Ovary (tissue), 3 donors: ENCODE measurements at regions not wholly inside any gene's neighbourhood (a gene's known extent, or its start where the extent isn't known, plus 50 kb on each side); places are given as distances from the start of the nearest gene placed in this dataset.

Experiments used
- CTCF ChIP-seq, 3 donors: fragments of 450-650 bp in 2 of 3; fragments of 200-600 bp in 1 of 3; IDR thresholded peaks; one replicate each; pipeline versions ENCODE4 v1.5.1 to v1.8.0; 2016 to 2022; ENCODE audit warnings: antibody characterized with exemption in 3 of 3, mild to moderate bottlenecking in 1 of 3
- POLR2A ChIP-seq: fragments of 450-650 bp; IDR thresholded peaks from one replicate; pipeline ENCODE4 v1.6.1; 2017; ENCODE audit warnings: antibody characterized with exemption, mild to moderate bottlenecking, moderate library complexity
- donor health status: DM: no; HTN: no; CAD: no.

GRCh38 chr2:163518762-163519161 is 217.0 kb downstream of the FIGN start:
- TF ChIP-seq CTCF (IDR thresholded peaks at IDR 0.05) = no peak
- no peak for TF ChIP-seq POLR2A
